HFFc6 (cell line): ENCODE measurements at regions not wholly inside any gene's neighbourhood (a gene's known extent, or its start where the extent isn't known, plus 50 kb on each side); places are given as distances from the start of the nearest gene placed in this dataset.

Experiments
- DNase-seq: peaks from one replicate; pipeline ENCODE4 v3.0.0-alpha.2; 2018
- H3K27ac Mint-ChIP-seq: 2 replicates; pipeline ENCODE4 v1.8.0; 2020; ENCODE audit warnings: mild to moderate bottlenecking, mixed read lengths
- H3K27me3 Mint-ChIP-seq: 2 replicates; pipeline ENCODE4 v1.8.0; 2021; ENCODE audit warnings: mild to moderate bottlenecking, moderate library complexity, mixed read lengths; ENCODE audit not compliant: insufficient read depth
- H3K36me3 Mint-ChIP-seq: 2 replicates; pipeline ENCODE4 v1.8.0; 2021; ENCODE audit warnings: low read depth, mixed read lengths
- H3K4me1 Mint-ChIP-seq: 2 replicates; pipeline ENCODE4 v1.8.0; 2020; ENCODE audit warnings: low read depth, mixed read lengths
- H3K4me3 Mint-ChIP-seq: 2 replicates; pipeline ENCODE4 v1.8.0; 2020; ENCODE audit warnings: mild to moderate bottlenecking, moderate library complexity, mixed read lengths
- H3K9me3 Mint-ChIP-seq: 2 replicates; pipeline ENCODE4 v1.8.0; 2020; ENCODE audit warnings: mild to moderate bottlenecking, mixed read lengths
- TF ChIP-seq, protein P1 (sequence below): fragments of 200-600 bp; sonication (generic); IDR thresholded peaks from 2 replicates; pipeline ENCODE4 v1.5.0; 2021; ENCODE audit warnings: antibody characterized with exemption, mild to moderate bottlenecking

DNA sequence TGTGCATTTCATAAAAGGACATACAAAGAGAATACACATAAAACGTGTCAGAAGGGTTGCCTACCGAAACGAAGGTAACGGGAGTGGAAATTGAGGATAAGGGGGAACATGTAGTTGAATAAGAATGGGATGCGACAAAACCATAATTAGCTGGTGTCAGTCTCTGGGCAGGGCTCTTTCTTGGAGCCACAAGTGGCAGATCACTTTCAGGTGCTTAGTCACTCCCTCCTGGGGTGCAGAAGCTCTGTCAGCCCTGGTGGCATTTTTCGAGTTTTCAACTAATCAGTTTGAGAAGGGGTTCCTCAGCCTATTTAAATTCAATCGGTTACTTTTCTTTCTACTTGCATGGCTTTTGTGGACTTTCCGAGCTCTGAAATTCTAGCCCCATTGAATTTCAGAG is 133.9 kb upstream of the IGSF21 start:
- Mint-ChIP-seq H3K36me3 (no peaks in the 10 kb centered on the region), H3K4me1 (no peaks in the 10 kb centered on the region), H3K4me3 (no peak overlapping the region), H3K9me3 (peaks cover 6% of the 10 kb centered on the region; the same call in 1 of the 2 replicates), H3K27me3 (peaks cover 3% of the 10 kb centered on the region), H3K27ac (no peak overlapping the region)
- no peak for DNase-seq
- TF ChIP-seq, protein P1, sequence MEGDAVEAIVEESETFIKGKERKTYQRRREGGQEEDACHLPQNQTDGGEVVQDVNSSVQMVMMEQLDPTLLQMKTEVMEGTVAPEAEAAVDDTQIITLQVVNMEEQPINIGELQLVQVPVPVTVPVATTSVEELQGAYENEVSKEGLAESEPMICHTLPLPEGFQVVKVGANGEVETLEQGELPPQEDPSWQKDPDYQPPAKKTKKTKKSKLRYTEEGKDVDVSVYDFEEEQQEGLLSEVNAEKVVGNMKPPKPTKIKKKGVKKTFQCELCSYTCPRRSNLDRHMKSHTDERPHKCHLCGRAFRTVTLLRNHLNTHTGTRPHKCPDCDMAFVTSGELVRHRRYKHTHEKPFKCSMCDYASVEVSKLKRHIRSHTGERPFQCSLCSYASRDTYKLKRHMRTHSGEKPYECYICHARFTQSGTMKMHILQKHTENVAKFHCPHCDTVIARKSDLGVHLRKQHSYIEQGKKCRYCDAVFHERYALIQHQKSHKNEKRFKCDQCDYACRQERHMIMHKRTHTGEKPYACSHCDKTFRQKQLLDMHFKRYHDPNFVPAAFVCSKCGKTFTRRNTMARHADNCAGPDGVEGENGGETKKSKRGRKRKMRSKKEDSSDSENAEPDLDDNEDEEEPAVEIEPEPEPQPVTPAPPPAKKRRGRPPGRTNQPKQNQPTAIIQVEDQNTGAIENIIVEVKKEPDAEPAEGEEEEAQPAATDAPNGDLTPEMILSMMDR: no peak

DNA sequence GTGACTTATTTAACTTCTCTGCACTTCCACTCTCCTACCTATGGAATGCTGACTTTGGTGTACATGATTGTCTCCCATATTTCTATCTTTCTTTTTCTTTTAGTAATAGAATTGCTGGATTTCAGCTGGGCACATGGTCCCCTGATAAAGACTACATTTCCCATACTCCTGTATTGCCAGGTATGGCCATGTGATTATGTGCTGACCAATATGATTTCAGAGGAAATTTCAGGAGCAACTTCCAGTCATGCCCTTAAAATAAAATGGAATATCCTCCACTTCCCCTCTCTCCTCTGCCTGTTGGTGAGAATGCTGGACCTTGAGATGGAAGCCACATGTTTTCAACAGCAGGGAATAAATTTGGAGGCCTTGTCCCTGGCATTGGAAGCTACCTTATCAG is 130.7 kb upstream of the IGSF21 start:
- peaks cover 2% of the 10 kb centered on the region; the same call in 1 of the 2 replicates for H3K27me3 Mint-ChIP-seq
- H3K9me3 Mint-ChIP-seq: no peaks in the 10 kb centered on the region
- TF ChIP-seq, protein P1: no peak
- H3K4me3 Mint-ChIP-seq: no peak overlapping the region
- no peak overlapping the region for H3K27ac Mint-ChIP-seq
- H3K4me1 Mint-ChIP-seq: no peaks in the 10 kb centered on the region
- no peak for DNase-seq
- H3K36me3 Mint-ChIP-seq: no peaks in the 10 kb centered on the region

DNA sequence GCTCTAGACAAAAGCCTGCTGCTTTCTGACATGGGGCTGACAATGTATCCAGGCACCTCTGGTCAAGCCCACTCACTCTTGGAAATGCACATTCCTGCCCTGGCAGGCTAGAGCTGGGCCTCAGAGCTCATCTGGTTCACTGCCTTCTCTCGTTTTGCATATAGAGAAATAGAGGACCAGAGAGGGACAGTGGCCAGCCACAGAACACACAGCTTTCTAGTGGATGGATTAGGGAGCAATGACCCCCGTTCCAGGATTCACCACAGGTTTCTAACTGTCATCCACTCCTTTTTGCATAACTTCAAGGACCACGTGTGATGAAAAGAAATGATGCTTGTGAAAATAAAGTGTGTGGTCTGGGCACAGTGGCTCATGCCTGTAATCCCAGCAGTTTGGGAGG is 129.6 kb upstream of the IGSF21 start:
- DNase-seq: no peak
- no peak overlapping the region for H3K4me3 Mint-ChIP-seq
- H3K27me3 Mint-ChIP-seq: no peaks in the 10 kb centered on the region; the same call in 1 of the 2 replicates
- no peaks in the 10 kb centered on the region; the same call in 1 of the 2 replicates for H3K9me3 Mint-ChIP-seq
- TF ChIP-seq, protein P1: no peak
- H3K4me1 Mint-ChIP-seq: no peaks in the 10 kb centered on the region
- H3K27ac Mint-ChIP-seq: no peak overlapping the region
- no peaks in the 10 kb centered on the region for H3K36me3 Mint-ChIP-seq

DNA sequence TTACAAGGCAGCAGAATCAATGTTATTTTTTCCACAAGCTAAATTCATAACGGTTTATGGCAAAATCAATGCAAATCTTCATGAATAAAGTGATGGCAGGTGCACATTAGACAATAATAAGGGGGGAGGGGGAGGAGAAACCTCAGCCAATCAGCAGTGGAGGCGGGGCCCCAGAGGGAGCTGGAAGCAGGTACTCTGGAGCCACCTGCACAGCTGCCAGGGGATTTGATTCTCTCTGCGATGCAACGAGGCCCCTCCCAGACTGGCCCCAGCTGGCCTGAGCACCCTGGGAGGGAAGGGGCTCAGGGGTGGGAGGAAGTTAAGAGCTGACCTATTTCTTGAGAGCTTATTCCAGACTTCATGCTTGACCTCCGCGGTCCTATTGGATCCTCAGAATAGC is 127.8 kb upstream of the IGSF21 start:
- no peak overlapping the region for H3K4me3 Mint-ChIP-seq
- DNase-seq: no peak
- no peaks in the 10 kb centered on the region for H3K27me3 Mint-ChIP-seq
- no peaks in the 10 kb centered on the region for H3K36me3 Mint-ChIP-seq
- TF ChIP-seq, protein P1: no peak
- H3K9me3 Mint-ChIP-seq: no peaks in the 10 kb centered on the region; the same call in 1 of the 2 replicates
- no peak overlapping the region for H3K27ac Mint-ChIP-seq
- H3K4me1 Mint-ChIP-seq: no peaks in the 10 kb centered on the region

DNA sequence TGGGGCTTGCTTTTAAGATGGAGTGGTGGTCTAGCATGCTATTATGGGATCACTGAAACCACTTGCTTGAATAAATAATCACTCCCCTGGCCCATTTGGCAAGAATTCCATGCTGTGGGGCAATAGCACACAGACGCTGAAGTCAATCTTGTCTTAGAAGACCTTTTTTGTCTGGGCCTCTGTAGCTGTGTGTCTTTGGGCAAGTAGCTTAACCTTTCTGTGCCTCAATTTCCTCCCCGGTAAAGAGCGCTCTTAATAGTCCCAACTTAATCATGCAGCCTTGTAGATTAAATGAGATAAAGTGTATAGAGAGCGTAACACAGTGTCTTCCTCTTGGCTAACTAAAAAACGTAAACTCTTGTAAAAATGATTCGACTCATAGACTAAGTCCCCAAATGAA is 125.4 kb upstream of the IGSF21 start:
- Mint-ChIP-seq H3K9me3 (no peaks in the 10 kb centered on the region; the same call in 1 of the 2 replicates), H3K4me3 (no peak overlapping the region), H3K4me1 (no peaks in the 10 kb centered on the region), H3K27ac (no peak overlapping the region), H3K36me3 (no peaks in the 10 kb centered on the region), H3K27me3 (no peaks in the 10 kb centered on the region)
- TF ChIP-seq, protein P1: no peak
- DNase-seq: no peak

DNA sequence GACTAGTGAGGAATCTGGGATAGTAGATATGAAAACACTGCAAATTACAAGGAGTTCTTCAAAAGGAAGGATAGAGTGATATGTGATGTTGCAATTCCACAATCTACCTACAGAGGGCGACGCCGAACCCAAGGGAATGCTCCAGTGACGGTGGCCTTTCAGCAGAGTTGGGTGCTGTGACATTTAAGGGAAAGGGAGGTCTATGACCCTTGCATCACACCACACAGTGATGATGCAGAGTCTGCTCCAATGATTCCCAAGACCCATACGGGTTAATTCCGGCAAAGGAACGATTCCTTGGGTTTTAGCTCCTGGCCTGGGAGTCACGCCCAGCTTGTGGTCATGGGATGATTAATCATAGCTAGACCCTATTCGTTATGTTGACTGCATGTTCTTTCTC is 123.0 kb upstream of the IGSF21 start:
- no peak overlapping the region for H3K27ac Mint-ChIP-seq
- no peaks in the 10 kb centered on the region for H3K27me3 Mint-ChIP-seq
- H3K4me1 Mint-ChIP-seq: no peaks in the 10 kb centered on the region
- no peaks in the 10 kb centered on the region for H3K36me3 Mint-ChIP-seq
- no peak overlapping the region for H3K4me3 Mint-ChIP-seq
- no peak for DNase-seq
- no peaks in the 10 kb centered on the region; the same call in 1 of the 2 replicates for H3K9me3 Mint-ChIP-seq
- TF ChIP-seq, protein P1: peak; percentile 72
